Hepatocyte (in vitro differentiated cells): ENCODE measurements at regions not wholly inside any gene's neighbourhood (a gene's known extent, or its start where the extent isn't known, plus 50 kb on each side); places are given as distances from the start of the nearest gene placed in this dataset.

Experiments used
- DNase-seq: peaks from one replicate; pipeline ENCODE4 v3.0.0-alpha.2; 2016; ENCODE audit warnings: low spot score
- H2AFZ ChIP-seq: fragments of 200-600 bp; sonication (generic); 2 replicates; pipeline ENCODE4 v1.6.0; 2016; ENCODE audit warnings: antibody characterized with exemption, mild to moderate bottlenecking
- H3K27ac ChIP-seq: fragments of 200-600 bp; sonication (generic); 2 replicates; pipeline ENCODE4 v1.5.1; 2016; ENCODE audit warnings: mild to moderate bottlenecking
- H3K27me3 ChIP-seq: fragments of 200-600 bp; sonication (generic); 2 replicates; pipeline ENCODE4 v1.6.1; 2016
- H3K36me3 ChIP-seq: fragments of 200-600 bp; sonication (generic); replicated peaks from 2 replicates; pipeline ENCODE4 v1.5.1; 2016; ENCODE audit warnings: low read depth; ENCODE audit not compliant: insufficient read depth
- H3K4me1 ChIP-seq: fragments of 200-600 bp; sonication (generic); 2 replicates; pipeline ENCODE4 v1.5.1; 2016; ENCODE audit warnings: mild to moderate bottlenecking, moderate library complexity; ENCODE audit not compliant: insufficient read depth
- H3K4me2 ChIP-seq: fragments of 200-600 bp; sonication (generic); 2 replicates; pipeline ENCODE4 v1.6.0; 2016
- H3K4me3 ChIP-seq: fragments of 200-600 bp; sonication (generic); 2 replicates; pipeline ENCODE4 v1.5.1; 2016; ENCODE audit warnings: mild to moderate bottlenecking
- H3K79me2 ChIP-seq: fragments of 200-600 bp; sonication (generic); 2 replicates; pipeline ENCODE4 v1.6.0; 2017; ENCODE audit warnings: mild to moderate bottlenecking
- H3K9me2 ChIP-seq: fragments of 200-600 bp; sonication (generic); replicated peaks from 2 replicates; pipeline ENCODE4 v1.6.0; 2017; ENCODE audit warnings: mild to moderate bottlenecking; ENCODE audit not compliant: insufficient read depth
- H3K9me3 ChIP-seq: fragments of 200-600 bp; sonication (generic); 2 replicates; pipeline ENCODE4 v1.5.1; 2016; ENCODE audit warnings: low read depth, mild to moderate bottlenecking
- H4K20me1 ChIP-seq: fragments of 200-600 bp; sonication (generic); 2 replicates; pipeline ENCODE4 v1.6.0; 2016; ENCODE audit warnings: mild to moderate bottlenecking; ENCODE audit not compliant: insufficient read depth, poor library complexity, severe bottlenecking
- CTCF ChIP-seq: fragments of 200-600 bp; sonication (generic); IDR thresholded peaks from 2 replicates; pipeline ENCODE4 v1.5.1; 2016; ENCODE audit warnings: antibody characterized with exemption, mild to moderate bottlenecking; ENCODE audit not compliant: poor library complexity
- EZH2 ChIP-seq: fragments of 200-600 bp; sonication (generic); IDR thresholded peaks from 2 replicates; pipeline ENCODE4 v1.6.1; 2016; ENCODE audit warnings: antibody characterized with exemption, mild to moderate bottlenecking, borderline replicate concordance
- EZH2phosphoT487 ChIP-seq: fragments of 200-600 bp; sonication (generic); IDR thresholded peaks from one replicate; pipeline ENCODE4 v1.6.1; 2018; ENCODE audit warnings: antibody characterized with exemption, mild to moderate bottlenecking, low read depth, moderate library complexity; ENCODE audit not compliant: unreplicated experiment, severe bottlenecking
- WGBS: methylation state at CpG from one replicate; pipeline ENCODE4 v1.1.6; 2016; ENCODE audit warnings: low lambda C conversion rate; ENCODE audit errors: missing lambda C conversion rate; 5-methylcytosine and 5-hydroxymethylcytosine counted together

DNA sequence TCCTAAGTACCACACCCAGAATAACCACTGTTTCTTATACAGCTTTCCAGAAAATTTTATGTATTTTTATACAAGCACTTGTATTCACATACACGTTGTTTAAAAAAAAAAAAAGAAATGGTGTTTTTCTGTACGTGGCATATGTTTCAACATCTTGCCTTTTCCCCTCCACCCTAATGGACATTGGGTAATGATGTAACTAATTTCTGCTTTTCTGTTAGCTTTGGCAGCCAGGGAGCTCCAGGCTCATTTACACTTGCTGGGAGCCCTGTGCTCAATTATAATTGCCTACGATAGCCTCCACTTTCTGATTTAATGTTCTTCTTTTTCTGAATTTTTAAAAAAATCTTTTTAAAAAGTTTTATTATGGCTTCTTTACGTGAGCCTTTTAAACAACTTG lies 352.4 kb downstream of the UTRN start:
- no peaks in the 10 kb centered on the region for H3K9me3 ChIP-seq
- H4K20me1 ChIP-seq: no peaks in the 10 kb centered on the region
- no peak overlapping the region for H3K4me3 ChIP-seq
- no peak overlapping the region for H2AFZ ChIP-seq
- no peak for DNase-seq
- WGBS: 72% methylated on average over 4 of the region's 4 CpGs
- H3K9me2 ChIP-seq: no peaks in the 10 kb centered on the region
- H3K4me2 ChIP-seq: no peak overlapping the region
- TF ChIP-seq EZH2 (no peak), CTCF (no peak), EZH2phosphoT487 (no peak)
- no peak overlapping the region for H3K27ac ChIP-seq
- no peaks in the 10 kb centered on the region for H3K36me3 ChIP-seq
- peaks cover 3% of the 10 kb centered on the region for H3K79me2 ChIP-seq
- no peaks in the 10 kb centered on the region for H3K27me3 ChIP-seq
- H3K4me1 ChIP-seq: no peaks in the 10 kb centered on the region

DNA sequence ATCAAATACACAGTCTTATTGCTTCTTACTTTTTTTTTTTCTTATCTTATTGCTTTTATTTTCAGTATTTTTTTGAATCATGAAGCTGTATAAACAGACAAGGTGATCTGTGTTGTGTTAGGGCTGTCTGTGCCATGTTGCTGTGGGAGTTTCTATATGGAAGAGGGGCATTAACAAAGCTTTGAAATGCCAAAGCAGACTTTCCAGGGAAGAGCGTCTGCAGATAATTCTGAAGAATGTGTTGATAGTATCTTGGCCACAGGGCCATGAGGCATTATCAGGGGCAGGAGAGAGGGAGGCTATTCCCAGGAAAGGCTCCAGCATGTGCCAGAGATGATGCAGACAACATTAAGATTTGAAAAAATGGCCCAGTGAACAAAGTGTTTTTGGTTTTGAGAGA lies 354.5 kb downstream of the UTRN start:
- H3K4me2 ChIP-seq: no peak overlapping the region
- H3K79me2 ChIP-seq: peaks cover 3% of the 10 kb centered on the region
- TF ChIP-seq CTCF: no peak
- no peak for TF ChIP-seq EZH2phosphoT487
- no peak for TF ChIP-seq EZH2
- H3K4me3 ChIP-seq: no peak overlapping the region
- H2AFZ ChIP-seq: no peak overlapping the region
- no peaks in the 10 kb centered on the region for H3K36me3 ChIP-seq
- no peak overlapping the region for H3K27ac ChIP-seq
- 46% methylated on average over 1 of the region's 1 CpG for WGBS
- no peaks in the 10 kb centered on the region for H3K9me3 ChIP-seq
- no peak for DNase-seq
- H3K9me2 ChIP-seq: no peaks in the 10 kb centered on the region
- H3K4me1 ChIP-seq: no peaks in the 10 kb centered on the region
- no peaks in the 10 kb centered on the region for H3K27me3 ChIP-seq
- H4K20me1 ChIP-seq: no peaks in the 10 kb centered on the region

GRCh38 chr6:144641286-144641685 lies 356.2 kb downstream of the UTRN start:
- WGBS: 73% methylated on average over 1 of the region's 1 CpG
- H3K36me3 ChIP-seq: no peaks in the 10 kb centered on the region
- no peak for TF ChIP-seq EZH2phosphoT487
- TF ChIP-seq CTCF: no peak
- no peak for TF ChIP-seq EZH2

GRCh38 chr6:144644776-144645175 lies 359.6 kb downstream of the UTRN start:
- TF ChIP-seq EZH2phosphoT487 (no peak), CTCF (no peak), EZH2 (no peak)
- Histone ChIP-seq H3K9me3 (no peaks in the 10 kb centered on the region), H3K9me2 (no peaks in the 10 kb centered on the region), H3K79me2 (no peaks in the 10 kb centered on the region), H2AFZ (no peak overlapping the region), H3K27ac (no peak overlapping the region), H3K4me1 (peaks cover 12% of the 10 kb centered on the region), H3K36me3 (no peaks in the 10 kb centered on the region), H3K4me3 (no peak overlapping the region), H3K27me3 (no peaks in the 10 kb centered on the region), H3K4me2 (no peak overlapping the region), H4K20me1 (no peaks in the 10 kb centered on the region)
- no peak for DNase-seq
- 58% methylated on average over 1 of the region's 1 CpG for WGBS

More at GRCh38 chr6:144641286-144641685, 356.2 kb downstream of the UTRN start:
- Histone ChIP-seq H3K79me2 (no peaks in the 10 kb centered on the region), H2AFZ (no peak overlapping the region), H3K4me1 (no peaks in the 10 kb centered on the region), H4K20me1 (no peaks in the 10 kb centered on the region), H3K9me2 (no peaks in the 10 kb centered on the region), H3K4me3 (no peak overlapping the region), H3K4me2 (no peak overlapping the region), H3K9me3 (no peaks in the 10 kb centered on the region), H3K27me3 (no peaks in the 10 kb centered on the region), H3K27ac (no peak overlapping the region)
- no peak for DNase-seq
